Heart right ventricle (tissue), 16 donors: ENCODE measurements at regions not wholly inside any gene's neighbourhood (a gene's known extent, or its start where the extent isn't known, plus 50 kb on each side); places are given as distances from the start of the nearest gene placed in this dataset.

Experiments
- ATAC-seq, 8 donors: fragments of 200-7000 bp; cut with Tn5 transposase; one replicate each; pipeline ENCODE4 v1.9.1; 2020; ENCODE audit warnings: mild to moderate bottlenecking in 8 of 8, moderate library complexity in 8 of 8, moderate number of reproducible peaks in 1 of 8
- DNase-seq, 2 donors: peaks; one replicate each; pipeline ENCODE4 v3.0.0-alpha.2; 2020
- H3K27ac ChIP-seq, 10 donors: fragments of 200-600 bp; sonication (generic) in 2 of 10; one replicate each; pipeline versions ENCODE4 v1.5.0 to v1.8.0; 2020 to 2022; ENCODE audit warnings: mild to moderate bottlenecking in 3 of 10
- H3K27me3 ChIP-seq, 7 donors: fragments of 200-600 bp; one replicate each; pipeline ENCODE4 v1.8.0; 2021 to 2022; ENCODE audit warnings: mild to moderate bottlenecking in 2 of 7
- H3K36me3 ChIP-seq, 9 donors: fragments of 200-600 bp; sonication (generic) in 1 of 9; one replicate each; pipeline versions ENCODE4 v1.5.0 to v1.8.0; 2020 to 2022; ENCODE audit warnings: mild to moderate bottlenecking in 2 of 9
- H3K4me1 ChIP-seq, 9 donors: fragments of 200-600 bp; sonication (generic) in 1 of 9; one replicate each; pipeline versions ENCODE4 v1.5.0 to v1.8.0; 2020 to 2022; ENCODE audit warnings: mild to moderate bottlenecking in 4 of 9
- H3K4me3 ChIP-seq, 10 donors: fragments of 200-600 bp; sonication (generic) in 2 of 10; one replicate each; pipeline versions ENCODE4 v1.5.0 to v1.8.0; 2020 to 2022; ENCODE audit warnings: mild to moderate bottlenecking in 7 of 10, moderate library complexity in 2 of 10
- H3K9me3 ChIP-seq, 11 donors: fragments of 200-600 bp in 10 of 11; sonication (generic) in 2 of 11; one replicate each; pipeline versions ENCODE4 v1.5.0 to v1.8.0; 2013 to 2022; ENCODE audit warnings: mild to moderate bottlenecking in 2 of 11, control low read depth in 1 of 11, moderate library complexity in 1 of 11
- CTCF ChIP-seq, 9 donors: fragments of 200-600 bp; sonication (generic) in 2 of 9; IDR thresholded peaks; one replicate each; pipeline versions ENCODE4 v1.5.0 to v1.8.0; 2021 to 2022; ENCODE audit warnings: antibody characterized with exemption in 9 of 9, mild to moderate bottlenecking in 5 of 9, moderate library complexity in 1 of 9
- WGBS, 2 donors: extraction: QIAGEN DNeasy Blood & Tissue Kit; methylation state at CpG; one replicate each; pipeline ENCODE4 v1.1.7; 2013; ENCODE audit warnings: inconsistent platforms in 1 of 2; 5-methylcytosine and 5-hydroxymethylcytosine counted together
- intact Hi-C, 10 donors: fragments of 100-400 bp; cut with DNase I; formaldehyde crosslinking; loops; one replicate each; pipeline versions ENCODE4 v1.11.1 to v1.14.2; 2022
- donor health status: Arrhythmogenic right ventricular cardiomyopathy.
- donor health status: ischemic (EF 13 %, LVEDD 7.1; RV severe dilation, severe dysfunction).
- donor health status: healthy with polysubstance abuse.
- donor health status: DM: no; HTN: yes; CAD: no.
- donor health status: DM: no; HTN: no; CAD: no.
- donor health status: ischemic (EF 25% LVEDD 6.9; RV normal size, moderate dysfunction).
- donor health status: ischemic (EF 25% LVEDD 5.7; RV mildly dilated, moderate dysfunction).
- donor health status: healthy.
- donor health status: DM: yes; HTN: yes; CAD: no.
- donor health status: Ischemic cardiomyopathy.
- donor health status: ischemic (EF 35%, LVEDD 5.7; RV mildly dilated, moderate dysfunction).
- donor health status: nonischemic (EF 11% LVEDD 7.7; RV severe dilation, severe dysfunction).
- donor health status: DM: yes; HTN: yes; CAD: no.
- donor health status: PGD.
- donor health status: ischemic (EF 29% LVEDD 5.4; RV normal size, mild dysfunction).
- donor health status: nonischemic (EF 23%, LVEDD 6.1; RV moderate dilation, normal function).

GRCh38 chr4:45925809-45926208, 198.0 kb downstream of the GABRG1 start:
- TF ChIP-seq CTCF (IDR thresholded peaks at IDR 0.05): no peak
- no peaks in the 10 kb centered on the region for H3K4me1 ChIP-seq

DNA sequence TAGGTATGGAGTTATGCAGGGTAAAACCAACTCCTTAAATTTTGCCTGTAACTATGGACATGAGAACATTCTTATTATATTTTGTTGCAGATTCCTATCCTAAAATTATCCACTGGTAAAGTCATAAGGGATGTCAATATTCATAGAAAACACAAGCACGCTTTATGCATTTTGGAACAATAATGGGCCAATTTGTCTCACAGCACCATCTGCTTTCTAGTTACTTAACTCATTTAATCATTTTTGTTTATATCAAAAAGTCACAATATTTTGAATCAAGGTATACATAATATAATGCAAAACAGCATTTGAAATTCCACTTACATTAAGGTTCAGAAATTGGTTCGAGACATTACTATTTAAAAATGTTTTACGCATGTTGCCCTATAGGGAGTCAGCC, 203.0 kb downstream of the GABRG1 start:
- Histone ChIP-seq H3K36me3 (no peaks in the 10 kb centered on the region), H3K27ac (no peak overlapping the region), H3K27me3 (no peaks in the 10 kb centered on the region), H3K4me3 (no peak overlapping the region), H3K4me1 (no peaks in the 10 kb centered on the region), H3K9me3 (peaks cover 0 to 7% (median 0%) of the 10 kb centered on the region in 11 donors)
- intact Hi-C loops: no loop called here
- ATAC-seq (no peak), DNase-seq (no peak)
- WGBS, 2 donors: 91 to 97% methylated on average over 3 of the region's 3 CpGs
- no peak for TF ChIP-seq CTCF (IDR thresholded peaks at IDR 0.05)

More at GRCh38 chr4:45925809-45926208, 198.0 kb downstream of the GABRG1 start:
- intact Hi-C loops: loop anchor here in 1 of 10 donors (5.0 kb wide), 1 partner anchor 454 kb away; no protein-coding TSS in a partner anchor
- Histone ChIP-seq H3K27me3 (no peaks in the 10 kb centered on the region), H3K9me3 (no peaks in the 10 kb centered on the region), H3K36me3 (no peaks in the 10 kb centered on the region), H3K27ac (no peak overlapping the region), H3K4me3 (no peak overlapping the region)
- DNase-seq (no peak), ATAC-seq (no peak)
- WGBS, 2 donors: 76 to 82% methylated on average over 1 of the region's 1 CpG

GRCh38 chr4:45910511-45910910, 213.3 kb downstream of the GABRG1 start:
- Histone ChIP-seq H3K4me1 (no peaks in the 10 kb centered on the region), H3K27ac (no peak overlapping the region), H3K27me3 (no peaks in the 10 kb centered on the region), H3K9me3 (peaks cover 0 to 6% (median 0%) of the 10 kb centered on the region in 11 donors), H3K4me3 (no peak overlapping the region), H3K36me3 (no peaks in the 10 kb centered on the region)
- no peak for DNase-seq
- intact Hi-C loops: no loop called here
- TF ChIP-seq CTCF (IDR thresholded peaks at IDR 0.05): no peak
- no peak for ATAC-seq

- ATAC-seq: no peak
- TF ChIP-seq CTCF (IDR thresholded peaks at IDR 0.05): no peak
- no peak overlapping the region for H3K27ac ChIP-seq
- peaks cover 0 to 37% (median 0%) of the 10 kb centered on the region in 11 donors for H3K9me3 ChIP-seq
- no peak overlapping the region for H3K4me3 ChIP-seq
- H3K27me3 ChIP-seq: no peaks in the 10 kb centered on the region
- no peak for DNase-seq
- no peaks in the 10 kb centered on the region for H3K36me3 ChIP-seq
- 64 to 70% methylated on average over 4 of the region's 4 CpGs for WGBS, 2 donors
- intact Hi-C loops: no loop called here
- H3K4me1 ChIP-seq: no peaks in the 10 kb centered on the region
Measured at GRCh38 chr4:45897946-45898585, 225.8 kb downstream of the GABRG1 start.
